ENCODE measurements at regions not wholly inside any gene's neighbourhood (a gene's known extent, or its start where the extent isn't known, plus 50 kb on each side); places are given as distances from the start of the nearest gene placed in this dataset.

DNA sequence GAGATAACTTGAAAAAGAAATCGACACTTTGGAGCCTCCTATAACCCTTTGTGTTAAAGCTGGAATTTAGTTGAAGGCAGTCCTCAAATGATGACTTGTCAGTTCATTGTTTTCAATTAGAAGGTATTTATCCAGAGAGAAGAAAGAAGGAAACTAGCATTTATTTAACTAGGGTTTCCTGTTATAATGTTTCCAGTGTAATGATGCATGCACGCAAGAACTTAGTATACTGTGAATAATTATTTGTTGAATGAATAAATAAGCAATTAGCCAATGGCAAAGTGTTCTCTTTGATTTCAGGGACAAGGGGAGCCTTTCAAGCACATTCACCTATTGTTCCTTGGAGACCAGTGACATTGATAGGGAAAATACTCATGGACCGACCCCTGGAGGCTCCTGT lies 307.4 kb downstream of the KLF5 start:
- DNase-seq, result no peak

DNA sequence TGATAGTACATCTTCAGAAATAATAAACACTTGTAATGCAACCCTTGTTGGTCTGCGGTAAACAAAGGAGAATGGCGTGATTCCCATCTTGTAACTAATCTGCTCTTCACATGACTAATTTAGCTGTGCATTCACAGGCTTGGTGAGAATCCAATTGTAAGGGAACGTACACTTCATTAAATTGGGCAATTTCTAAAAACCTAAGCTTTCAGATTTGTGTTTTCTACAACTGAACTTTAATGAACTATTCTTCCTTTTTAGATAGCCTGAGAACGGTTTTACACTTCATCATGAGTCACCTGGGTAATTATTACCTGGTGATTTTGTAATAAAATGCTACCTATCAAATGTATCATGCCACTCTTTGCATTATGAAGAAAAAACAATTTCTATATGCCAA lies 306.9 kb downstream of the KLF5 start:
- DNase-seq, result no peak

DNA sequence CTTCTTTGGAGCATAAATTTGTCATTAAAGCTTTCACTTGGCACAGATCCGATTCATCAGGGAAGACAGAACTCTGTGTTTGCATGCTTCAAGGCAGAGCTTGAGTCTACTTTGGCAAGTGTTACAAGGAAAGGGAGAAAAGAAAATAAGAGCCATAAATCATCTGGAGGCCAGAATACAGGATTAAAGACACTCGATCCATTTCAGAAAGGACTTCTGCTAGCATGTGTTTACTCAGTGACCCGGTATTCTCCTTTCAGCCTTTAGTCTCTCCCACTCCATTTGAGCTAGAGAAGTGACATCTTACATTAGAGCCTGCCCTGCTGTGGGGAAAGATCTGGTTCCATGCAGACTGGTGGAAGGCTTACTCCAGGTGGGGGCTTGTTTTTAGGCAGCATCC lies 306.4 kb downstream of the KLF5 start:
- no peak for DNase-seq

DNA sequence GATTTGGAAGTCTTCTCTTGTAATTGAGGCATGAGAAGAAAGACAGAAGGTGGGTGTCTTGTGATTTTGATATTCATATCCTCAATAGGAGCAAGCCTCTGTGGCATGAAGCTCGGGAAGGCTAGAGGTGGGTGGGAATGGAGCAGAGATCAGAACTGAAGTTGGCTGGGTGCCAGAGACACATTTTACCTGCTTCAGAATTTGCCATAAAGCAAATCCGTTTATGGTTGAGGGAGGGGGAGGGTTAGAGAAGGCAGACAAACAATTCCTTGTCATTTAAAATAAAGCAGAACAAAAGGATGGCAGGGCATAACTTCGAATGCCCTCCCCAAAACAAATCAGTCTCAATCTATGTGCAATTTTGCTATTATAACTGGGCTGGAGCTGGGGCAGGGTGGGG lies 305.9 kb downstream of the KLF5 start:
- DNase-seq, result no peak

DNA sequence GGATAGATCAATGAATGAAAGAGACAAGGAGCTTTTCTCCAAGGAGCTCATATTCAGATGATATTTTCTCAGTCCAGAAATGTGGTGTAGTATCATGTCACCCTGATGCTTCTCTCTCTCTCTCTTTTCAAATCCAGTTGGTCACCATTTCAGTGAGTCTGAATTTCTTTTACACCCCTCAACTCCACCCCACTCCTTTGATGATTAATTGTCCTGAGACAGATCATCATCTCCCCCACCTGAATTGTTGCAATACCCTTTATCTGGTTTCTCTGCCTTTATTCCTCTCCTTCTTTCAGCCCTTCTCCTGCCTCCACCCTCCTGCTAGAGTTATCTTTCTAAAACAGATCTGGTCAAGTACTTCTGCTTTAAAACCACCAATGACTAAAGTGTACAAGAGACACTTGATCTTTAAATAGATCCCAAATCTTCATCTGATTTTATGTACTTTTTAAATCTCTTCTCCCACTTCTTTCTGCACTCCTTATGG lies 299.8 kb downstream of the KLF5 start:
- DNase-seq, result no peak

DNA sequence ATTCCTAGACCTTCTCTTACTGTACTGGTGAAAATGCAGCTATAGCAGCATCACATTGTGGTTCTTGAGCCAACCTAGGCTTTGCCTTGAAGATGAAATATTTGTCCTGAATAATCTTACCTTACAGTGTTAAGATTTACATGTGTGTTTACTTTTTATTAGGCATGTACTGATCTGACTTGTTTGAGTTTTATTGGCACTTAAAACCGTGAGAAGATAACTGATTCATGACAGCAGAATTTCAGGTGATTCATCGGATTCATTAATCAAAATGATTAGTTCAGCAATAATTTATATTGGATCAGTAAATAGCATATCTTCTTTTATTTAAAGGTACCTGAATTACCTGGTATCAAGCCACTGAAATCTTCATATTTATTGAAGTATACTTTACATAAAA lies 296.3 kb downstream of the KLF5 start:
- DNase-seq, result no peak

DNA sequence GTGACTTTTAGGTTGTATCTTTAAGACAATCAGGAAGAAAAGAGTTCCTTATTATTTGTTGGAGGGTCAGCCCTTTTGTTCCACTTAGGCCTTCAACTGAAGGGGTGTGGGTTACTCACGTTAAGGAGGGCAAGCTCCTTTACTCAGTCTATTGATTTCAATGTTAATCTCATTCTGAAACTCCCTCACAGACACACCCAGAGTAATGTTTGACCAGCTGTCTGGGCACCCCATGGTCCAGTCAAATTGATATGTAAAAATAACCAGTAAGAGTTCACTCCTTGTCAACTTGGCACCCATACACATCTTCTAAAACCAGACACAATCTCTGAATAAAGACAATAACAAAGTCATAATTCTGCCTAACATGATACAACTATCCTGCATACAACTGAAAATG lies 292.9 kb downstream of the KLF5 start:
- DNase-seq, result no peak

DNA sequence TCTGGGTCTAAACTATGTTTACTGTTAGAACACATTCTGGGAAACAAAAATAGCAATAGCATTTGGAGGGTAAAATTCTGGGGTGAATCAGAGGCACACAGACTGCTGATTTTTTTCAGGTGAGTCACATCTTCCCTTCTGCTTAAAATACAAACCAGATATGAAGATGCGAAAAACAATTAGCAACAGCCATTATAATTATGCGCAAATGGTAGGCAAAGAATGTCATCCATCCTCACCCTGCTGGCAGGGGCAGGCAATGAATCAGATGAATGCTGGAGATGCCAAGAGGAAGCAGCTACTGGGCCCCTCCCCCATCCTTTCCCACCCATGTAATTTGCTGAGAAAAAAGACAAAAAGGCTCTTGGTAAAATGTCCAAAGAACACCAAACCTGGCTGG lies 282.9 kb downstream of the KLF5 start:
- DNase-seq, result no peak

DNA sequence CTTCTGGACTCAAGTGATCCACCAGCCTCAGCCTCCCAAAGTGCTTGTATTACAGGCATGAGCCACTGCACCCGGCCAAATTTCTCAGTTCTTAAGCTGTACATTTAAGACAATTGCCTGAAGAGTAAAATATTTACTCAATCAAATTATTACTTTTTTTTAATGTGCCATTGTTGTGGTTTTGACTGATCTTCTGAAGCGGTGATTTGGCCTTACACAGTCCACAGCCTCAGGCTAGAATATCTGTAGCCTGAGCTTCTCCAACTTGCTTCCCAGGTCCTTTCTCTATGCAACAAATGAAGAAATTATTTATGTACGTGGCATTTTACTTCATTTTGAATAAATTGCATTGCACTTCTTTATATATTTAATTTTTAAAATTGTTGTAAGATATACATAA lies 281.3 kb downstream of the KLF5 start:
- DNase-seq, result no peak

DNA sequence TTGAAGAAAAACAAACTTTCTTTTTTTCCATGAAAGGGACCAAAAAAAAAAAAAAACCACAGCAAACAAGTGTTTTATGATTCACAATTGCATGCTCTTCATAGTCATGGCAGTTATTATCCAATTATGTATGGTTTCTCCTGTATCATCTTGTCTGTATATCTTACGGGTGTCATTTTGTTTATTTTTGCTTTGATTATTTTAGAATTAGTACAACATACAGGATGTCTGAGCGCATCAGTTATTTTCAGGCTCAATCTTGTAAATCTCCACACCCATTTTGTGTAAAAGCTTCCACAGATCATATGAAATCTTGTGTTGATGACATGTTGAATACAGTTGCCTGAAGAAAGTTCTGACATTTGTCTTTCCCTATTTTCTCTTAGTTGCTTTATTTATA lies 280.3 kb downstream of the KLF5 start:
- no peak for DNase-seq

DNA sequence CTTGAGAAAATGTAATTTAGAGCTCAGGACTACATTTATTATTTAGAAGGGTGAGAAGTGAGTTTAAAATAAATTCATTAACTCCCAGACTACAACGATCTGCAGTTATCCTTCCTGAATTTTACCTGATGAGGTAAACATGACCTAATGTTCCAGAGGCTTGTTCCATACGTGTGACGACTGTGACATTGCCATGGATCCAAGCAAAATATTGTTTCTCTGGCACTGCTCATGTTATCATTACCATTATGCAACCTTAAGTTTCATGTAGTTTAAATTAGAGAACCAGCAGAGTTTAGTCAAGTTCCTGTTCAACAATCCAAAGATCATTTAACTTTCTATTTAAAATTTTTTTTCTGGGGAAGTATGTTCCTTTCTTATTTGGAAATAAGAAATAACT lies 279.6 kb downstream of the KLF5 start:
- no peak for DNase-seq

DNA sequence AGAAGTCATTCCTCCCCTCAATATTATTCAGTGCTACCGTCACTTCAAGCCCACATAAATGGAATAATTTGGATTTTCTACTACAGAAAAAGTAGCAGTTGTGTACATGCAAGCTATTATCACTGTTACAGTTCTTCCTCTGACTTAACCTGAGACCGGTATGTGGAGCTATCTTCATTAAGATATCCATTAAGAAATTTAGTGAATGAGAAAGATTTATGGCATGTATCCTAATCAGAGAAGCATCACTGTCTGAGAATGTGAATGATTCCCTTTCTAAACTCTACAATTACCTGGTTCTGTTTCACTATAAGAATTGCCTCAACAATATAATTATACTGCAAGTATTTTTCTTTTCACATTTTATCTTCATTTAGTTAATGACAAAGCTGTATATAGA lies 278.7 kb downstream of the KLF5 start:
- DNase-seq, result no peak

DNA sequence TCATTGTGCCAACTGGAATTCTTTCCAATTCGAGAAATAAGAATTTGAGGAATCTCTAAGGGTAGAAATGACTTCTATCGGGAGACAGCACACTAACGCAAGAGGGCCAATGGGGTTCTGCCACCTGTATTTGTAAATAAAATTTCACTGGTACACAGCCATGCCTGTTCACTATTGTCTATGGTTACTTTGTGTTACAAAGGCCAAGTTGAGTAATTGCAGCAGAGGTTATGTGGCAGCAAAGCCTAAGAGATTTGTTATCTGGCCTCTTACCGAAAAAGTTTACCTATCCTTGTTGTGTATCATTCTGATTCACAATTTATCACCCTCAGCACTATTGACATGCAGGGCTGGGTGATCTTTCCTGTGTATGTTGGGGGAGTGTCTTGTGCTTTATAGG lies 278.0 kb downstream of the KLF5 start:
- no peak for DNase-seq

DNA sequence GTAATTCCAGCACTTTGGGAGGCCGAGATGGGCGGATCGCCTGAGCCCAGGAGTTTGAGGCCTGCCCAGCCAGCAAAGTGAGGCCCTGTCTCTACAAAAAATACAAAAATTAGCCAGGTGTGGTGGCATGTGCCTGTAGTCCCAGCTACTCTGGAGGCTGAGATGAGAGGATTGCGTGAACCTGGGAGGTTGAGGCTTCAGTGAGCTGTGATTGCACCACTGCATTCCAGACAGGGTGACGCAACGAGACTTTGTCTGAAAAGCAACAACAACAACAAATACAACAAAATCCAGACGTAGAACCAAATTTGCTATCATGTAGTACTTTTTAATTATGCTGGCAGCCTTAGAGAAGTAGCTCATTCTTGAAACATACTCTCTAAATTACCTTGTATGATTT lies 277.1 kb downstream of the KLF5 start:
- DNase-seq, result no peak

DNA sequence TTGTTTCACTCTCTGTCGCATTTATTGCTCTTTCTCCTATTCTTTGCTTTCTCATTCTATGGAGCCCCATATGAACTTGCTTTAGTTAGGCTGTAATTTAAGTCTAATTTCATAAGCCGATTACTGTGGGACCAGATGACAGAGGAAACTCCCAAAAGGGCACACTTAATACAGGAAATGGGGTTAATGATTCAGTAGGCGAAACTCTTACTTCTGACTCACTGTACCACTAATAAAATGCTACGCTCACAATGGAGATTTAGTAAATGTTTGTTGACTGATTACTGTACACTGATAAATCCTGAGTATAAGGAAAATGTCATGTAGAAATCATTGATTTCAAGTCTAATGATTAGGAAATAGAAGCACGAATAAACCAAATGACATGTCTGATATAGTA lies 276.4 kb downstream of the KLF5 start:
- no peak for DNase-seq

DNA sequence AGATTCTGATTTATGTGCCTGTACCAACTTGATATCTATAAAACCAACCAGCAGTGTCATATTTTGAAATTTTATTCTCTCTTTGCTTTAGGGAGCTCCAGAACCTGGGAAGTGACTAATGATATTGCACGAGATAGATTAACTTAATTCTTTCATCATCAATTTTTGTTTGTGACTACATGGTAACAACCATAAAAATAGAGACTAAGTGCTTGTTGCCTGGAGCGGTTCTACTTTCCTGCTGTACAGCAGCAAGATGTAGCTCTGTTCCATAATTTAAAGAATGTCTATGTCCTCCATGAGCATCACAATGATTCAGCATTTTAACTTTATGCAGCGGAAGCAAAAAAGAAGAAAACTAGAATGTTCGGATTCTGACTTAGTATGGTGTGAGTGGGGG lies 275.6 kb downstream of the KLF5 start:
- DNase-seq, result no peak

DNA sequence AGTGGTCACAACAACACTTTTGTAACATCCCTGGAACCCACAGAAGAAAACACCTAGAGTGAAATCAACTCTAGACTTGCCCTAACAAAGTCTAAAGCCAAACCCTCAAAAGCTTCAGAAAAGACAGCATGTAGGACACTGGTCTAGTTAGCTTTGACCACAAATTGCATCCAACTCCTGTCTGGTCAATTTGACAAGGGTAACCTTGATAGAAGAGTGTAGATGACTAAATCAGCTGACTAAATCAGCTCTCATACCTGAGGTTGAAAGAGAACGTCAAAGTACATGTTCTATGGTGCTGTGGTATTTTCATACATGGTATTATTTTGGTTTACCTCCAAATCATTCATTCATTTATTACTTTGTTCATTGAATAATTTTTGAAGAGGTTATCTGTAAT lies 272.8 kb downstream of the KLF5 start:
- no peak for DNase-seq

DNA sequence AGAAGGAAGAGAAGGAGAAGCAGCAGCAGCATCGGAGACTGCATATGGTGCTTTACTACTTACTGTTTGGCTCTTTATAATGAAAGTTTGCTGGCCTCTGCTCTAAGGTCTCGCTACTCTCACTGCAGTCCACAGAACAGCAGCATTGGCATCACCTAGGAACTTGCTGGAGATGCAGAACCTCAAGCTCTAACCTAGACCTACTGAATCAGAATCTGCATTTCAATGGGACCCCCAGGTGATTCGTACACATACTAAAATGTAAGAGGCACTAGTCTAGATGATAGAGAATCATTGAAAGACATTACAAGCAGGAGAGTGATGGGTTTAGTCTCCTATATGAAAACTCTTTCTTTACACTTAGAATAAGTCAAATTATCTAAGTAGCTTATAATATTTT lies 270.6 kb downstream of the KLF5 start:
- DNase-seq, result no peak

DNA sequence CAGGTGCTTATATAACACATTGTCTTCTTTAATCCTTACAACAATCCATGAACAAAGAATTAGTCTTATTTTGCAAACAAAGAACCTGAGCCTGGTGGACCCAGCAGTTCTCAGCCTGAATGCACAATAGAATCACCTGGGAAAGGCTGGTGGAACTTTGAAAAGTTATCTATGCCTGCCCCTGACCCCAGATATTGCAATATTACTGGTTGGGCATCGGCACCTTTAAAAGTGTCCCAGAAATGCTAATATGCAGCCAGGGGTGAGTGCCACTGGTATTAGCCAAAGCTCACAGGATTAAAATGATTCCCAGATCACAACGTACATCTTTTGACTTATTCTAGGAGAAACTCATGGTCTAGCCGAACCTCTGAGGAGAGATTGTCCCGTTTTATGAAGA lies 268.8 kb downstream of the KLF5 start:
- no peak for DNase-seq

DNA sequence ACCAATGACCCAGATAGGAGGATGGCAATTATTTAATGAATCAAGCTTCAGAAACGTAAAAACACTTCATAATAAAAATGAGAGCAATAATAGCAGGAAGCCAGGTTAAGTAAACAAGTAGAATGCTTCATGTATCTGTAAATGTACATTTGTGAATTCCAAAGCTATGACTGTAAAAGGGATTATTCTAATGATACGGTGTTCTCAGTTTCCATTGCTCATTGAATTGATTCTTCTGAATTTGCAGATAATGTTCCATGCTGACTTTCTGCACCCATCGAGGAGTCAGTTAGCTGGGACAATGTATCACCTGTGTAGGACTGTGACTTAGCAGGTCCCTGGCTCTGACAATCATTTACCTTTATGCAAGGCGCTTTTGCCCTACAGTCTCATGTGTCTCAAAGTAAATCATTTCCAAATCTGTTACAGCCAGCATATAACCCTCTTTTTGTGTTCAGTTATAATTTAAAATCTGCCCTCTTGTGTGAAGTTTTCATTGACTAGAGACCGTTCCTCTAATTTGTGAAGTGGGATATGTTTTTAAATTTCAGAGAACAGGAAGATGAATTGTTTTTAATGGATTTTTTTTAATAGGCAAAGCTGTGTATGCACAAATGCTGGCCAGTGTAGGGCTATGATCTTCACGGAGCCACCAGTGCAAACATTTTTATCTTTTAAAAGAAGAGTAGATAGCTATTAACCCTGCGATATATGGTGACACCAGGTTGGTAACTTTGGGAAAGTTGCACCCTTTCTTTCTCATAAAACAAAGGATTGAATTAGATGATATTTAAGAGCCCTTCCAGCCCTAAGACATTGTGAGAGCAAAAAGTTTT lies 267.1 kb downstream of the KLF5 start:
- no peak for DNase-seq

DNA sequence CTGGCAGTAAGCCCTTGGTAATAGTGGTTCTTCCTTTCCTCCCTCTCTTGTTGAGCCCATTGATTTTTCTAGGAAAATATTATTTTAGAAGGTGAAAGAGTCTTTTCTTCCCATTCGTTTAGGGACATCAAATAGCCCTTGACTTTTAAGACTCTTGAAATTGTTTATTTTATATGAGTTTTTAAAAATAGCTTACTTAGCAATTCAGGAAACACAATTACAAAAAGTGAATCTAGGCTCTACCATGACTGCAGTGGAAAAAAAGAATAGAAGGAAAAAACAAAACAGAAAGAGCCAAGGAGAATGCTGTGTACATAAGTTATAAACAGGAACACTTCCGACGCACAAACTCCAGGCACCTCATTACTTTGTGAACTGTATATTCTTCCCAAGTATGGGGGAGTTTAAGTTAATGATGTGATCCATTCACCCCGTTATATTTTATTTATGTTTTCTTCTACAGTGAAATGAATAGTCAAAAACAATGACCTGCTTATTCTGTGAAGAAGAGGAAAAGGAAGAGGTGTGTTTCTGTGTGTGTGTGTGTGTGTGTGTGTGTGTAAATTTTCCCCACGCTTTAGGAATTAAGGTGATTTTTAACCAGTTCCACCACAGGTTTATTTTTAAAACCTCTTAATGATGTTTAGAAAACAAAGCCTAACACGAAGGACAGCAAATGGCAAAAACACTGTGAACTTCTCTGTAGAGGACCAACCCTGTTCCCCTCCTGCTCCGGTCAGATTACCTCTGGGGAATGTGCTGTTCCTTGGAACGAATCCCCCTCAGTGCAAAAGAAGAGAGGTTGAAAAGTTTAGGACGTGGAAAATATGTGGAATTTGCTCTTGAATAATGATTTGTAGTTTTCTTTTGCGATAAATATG lies 266.3 kb downstream of the KLF5 start:
- no peak for DNase-seq

DNA sequence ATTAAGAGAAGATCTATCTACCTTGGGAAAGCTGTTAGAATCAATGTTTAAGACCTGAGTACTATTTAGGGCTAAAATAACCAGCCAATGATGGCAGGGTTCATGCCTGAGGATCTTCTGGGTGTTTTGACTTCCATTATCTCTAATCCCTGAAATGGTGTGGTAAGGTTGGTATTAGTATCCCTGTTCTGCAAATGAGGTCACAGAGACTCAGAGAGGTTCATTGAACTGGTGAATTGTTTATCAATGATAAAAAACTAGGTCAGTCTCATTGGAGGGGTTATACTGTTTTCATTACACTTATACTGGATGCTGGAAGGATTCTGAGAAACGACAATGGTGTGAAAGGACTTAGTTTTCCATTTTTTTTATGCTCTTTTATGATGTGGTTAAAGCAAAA lies 264.8 kb downstream of the KLF5 start:
- DNase-seq, result no peak

DNA sequence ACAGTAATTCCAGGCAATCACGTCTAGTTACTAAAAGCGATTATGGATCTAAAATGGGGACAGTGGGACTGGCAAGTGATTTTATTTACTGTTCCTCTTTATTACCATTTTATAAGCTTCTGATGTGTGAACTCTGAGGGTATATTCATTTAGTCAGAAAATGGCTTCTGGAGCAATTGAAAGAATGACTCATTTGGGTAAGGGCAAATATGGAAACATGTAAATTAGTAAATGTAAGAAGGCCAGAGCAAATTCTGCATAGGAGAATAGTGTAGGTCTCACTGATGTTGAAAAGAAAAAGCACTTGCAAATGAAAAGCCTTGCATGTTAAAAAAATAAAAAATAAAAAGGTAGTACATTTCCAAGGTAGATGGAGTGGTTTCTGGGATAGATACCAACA lies 262.2 kb downstream of the KLF5 start:
- DNase-seq, result no peak

DNA sequence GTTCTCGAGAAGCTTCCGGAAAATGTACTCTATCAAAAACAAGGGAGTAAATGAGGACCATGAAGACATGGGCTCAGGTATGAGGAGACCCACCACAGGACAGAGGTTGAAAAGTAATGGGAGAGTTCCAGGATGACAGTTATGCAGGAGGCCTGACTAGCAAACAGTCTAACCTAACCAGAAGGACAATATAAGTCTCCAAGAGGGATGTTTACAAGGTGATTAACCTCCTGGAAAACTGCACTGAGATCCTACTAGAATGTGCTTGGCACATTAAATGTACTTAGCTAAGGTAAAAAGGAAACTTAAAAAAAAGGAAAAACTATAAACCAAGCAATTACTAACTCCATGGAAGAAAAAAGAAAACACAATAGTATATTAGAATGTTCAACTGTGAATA lies 258.3 kb downstream of the KLF5 start:
- DNase-seq, result no peak
